ENCODE measurements at regions not wholly inside any gene's neighbourhood (a gene's known extent, or its start where the extent isn't known, plus 50 kb on each side); places are given as distances from the start of the nearest gene placed in this dataset.

GRCh38 chr12:4099276-4099675 lies 174.3 kb upstream of the CCND2 start:
- DNase-seq: no peak

GRCh38 chr12:4091016-4091743 lies 182.4 kb upstream of the CCND2 start:
- DNase-seq: peak; percentile 65

DNA sequence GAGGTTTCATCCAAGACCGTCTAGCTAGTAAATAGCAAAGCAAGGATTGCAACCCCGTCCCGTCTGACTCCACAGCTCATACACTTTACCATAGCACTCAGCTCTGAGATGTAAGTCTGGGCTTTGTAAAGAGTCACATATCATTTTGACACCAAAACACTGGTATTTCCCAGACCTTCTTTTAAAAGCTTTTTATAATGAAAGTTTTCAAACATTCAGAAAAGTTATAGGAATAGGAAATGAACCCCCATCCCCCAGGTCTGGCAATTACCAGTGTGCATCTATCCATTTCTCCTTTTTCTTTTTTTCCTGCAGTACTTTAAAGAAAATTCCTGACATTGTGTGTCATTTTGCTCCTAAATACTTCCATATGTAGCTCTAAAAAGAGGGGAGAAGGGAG lies 183.6 kb upstream of the CCND2 start:
- no peak for DNase-seq

GRCh38 chr12:4089121-4089606 lies 184.4 kb upstream of the CCND2 start:
- no peak for DNase-seq

DNA sequence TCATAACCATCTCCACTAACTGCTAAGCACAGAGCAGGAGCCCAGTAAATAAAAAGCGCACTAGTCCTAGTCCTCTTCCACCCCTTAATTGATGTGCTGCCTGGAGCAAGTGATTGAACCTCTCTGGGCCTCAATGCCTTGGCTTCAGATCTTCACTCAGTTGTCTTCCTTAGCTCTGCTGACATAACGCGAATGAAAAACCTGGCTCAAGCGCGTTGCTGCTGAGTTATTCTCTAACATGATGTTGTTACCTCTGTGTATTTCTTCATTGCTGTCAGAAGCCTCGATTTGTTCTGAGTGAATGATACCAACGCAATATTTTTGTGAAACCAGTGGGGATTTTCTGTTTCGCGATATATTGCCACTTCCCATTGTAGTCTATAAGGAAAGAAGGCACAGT lies 185.1 kb upstream of the CCND2 start:
- DNase-seq: no peak

DNA sequence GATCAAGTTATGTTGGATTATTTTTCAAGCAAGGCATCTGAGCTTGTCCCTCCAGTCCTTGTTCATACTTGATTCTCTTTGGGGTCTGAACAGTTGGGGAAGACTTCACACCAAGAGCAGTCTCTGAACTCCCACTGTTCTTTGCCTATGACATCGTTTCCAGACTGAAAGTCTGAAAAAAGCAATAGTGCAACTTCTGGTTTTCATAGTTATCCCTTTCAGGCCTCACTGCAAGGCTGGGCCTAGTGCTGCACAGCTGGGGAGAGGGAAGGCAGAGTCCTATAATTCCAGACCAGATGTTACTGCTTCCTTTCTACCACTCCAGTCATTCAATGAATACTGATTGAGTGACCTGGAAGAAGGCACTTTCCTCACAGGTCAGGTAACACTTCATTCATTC lies 187.1 kb upstream of the CCND2 start:
- no peak for DNase-seq

GRCh38 chr12:4084573-4084972 lies 189.0 kb upstream of the CCND2 start:
- DNase-seq: no peak

- DNase-seq: no peak
Measured at GRCh38 chr12:4082809-4083403, 190.7 kb upstream of the CCND2 start.

DNA sequence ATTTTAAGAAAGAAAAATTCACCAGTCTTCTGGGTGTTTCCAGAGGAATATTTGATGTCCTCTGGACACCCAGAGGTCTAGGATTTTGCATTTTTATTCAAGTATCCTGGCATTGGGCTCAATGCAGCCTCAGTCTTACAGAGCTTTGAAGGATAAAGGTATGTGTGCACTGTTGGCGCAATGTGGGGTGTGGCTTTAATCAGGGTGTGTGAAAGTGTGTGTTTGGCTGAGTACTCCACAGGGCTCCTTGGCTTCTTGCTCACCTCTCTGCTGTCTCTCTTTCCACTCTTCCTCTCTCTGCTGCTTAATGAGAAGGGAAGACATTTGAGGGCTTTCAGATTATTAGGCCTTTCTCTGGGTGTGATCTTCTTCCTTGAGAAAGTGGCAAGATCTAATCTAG lies 193.3 kb upstream of the CCND2 start:
- DNase-seq: no peak

DNA sequence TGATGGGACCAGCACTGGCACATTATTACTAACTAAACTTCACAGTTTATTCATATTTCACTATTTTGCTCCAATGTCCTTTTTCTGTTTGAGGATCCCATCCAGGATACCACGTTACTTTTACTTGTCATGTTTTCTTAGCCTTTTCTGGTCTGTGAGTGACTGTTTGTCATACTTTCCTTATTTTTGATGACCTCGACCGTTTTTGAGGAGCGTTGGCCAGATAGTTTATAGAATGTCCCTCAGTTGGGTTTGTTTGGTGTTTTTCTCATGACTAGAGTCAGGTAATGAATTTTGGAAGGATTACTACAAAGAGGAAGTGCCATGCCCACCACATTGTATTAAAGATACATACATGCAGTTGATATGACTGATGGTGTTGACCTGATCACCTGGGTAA lies 199.4 kb upstream of the CCND2 start:
- no peak for DNase-seq

DNA sequence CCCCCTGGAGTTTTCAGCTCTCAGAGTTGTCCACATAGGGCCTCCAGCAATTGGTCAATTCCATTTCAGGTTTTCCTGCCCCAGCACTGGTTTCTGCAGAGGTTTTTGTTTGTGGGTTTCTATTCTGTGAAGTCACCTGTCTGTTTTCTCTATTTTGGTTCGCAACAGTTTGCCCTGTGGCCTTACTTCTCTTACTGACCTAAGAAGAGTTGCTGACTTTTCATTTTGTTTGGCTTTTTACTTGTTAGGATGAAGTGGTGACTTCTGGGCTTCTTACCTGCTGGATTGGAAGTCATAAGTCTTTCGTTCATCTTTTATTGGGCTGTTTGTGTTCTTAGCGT lies 196.4 kb upstream of the PARP11 start:
- no peak for DNase-seq

DNA sequence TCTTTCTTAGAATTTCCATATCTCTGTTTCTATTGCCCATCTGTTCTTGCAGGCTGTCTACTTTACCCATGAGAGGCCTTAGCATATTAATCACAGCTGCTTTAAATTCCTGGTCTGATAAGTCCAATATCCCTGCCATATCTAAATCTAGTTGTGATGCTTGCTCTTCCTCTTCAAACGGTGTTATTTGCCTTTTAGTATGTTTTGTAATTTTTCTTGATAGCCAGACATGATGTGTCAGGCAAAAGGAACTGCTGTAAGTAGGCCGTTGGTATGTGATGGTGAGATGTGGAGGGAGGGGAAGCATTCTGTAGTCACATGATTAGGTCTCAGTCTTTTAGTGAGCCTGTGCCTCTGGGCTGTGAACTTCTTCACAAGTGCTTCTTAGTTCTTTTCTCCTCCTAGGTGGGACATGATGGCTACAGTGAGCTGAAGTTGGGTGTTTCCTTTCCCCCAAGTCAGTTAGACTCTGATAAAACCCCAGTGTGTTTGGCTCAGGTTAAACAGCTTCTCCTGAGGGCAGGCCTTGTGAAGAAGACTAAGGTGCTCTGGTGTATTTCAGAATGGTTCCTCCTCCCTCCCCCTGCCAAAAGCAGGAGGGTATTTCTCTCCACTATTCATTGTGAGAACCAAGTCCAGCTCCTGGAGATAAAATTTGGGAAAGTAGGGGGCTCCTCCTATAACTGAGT lies 195.9 kb upstream of the PARP11 start:
- peak; percentile 65 for DNase-seq

DNA sequence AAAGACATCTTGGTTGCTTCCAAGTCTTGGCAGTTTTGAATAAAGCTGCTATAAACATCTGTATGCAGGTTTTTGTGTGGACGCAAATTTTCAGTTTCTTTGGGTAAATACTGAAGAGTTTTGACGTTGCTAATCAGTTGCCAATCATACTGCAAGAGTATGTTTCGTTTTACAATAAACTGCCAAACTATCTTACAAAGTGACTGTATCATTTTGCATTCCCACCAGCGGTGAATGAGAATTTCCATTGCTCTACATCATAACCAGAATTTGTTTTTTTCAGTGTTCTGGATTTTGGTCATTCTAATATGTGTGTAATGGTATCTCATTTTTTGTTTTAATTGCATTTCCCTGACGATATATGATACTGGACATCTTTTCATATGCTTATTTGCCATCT lies 190.8 kb upstream of the PARP11 start:
- no peak for DNase-seq

DNA sequence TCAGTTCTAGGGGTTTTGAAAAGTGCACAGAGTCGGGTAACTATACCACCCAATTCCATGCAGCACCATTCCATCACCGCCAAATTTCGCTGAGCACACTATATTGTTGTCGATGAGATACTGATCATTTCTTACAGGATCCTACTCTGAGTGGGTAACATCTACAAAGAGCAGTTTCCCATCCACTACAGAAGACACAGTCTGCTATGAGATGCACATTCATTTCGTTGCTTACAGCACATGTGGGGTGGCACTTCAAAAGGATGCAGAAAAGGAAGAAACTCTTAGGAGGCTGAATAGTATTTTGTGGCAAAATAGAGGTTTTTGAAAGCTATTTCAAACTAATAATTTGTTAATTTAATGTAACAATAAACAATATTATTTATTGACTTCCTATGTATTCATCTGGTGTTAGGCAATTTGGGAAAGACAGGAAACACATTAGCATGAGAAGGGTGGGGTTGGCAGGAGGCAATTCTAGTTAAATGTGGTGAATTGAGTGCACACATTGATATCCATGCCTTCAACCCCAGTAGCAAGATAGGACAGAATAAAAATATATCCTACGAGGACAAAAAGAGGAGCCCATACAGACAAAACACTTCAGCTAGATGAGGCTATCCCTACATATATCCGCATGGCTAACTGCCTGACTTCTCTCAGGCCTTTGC lies 186.8 kb upstream of the PARP11 start:
- no peak for DNase-seq

GRCh38 chr12:4056910-4057845 lies 184.0 kb upstream of the PARP11 start:
- no peak for DNase-seq

DNA sequence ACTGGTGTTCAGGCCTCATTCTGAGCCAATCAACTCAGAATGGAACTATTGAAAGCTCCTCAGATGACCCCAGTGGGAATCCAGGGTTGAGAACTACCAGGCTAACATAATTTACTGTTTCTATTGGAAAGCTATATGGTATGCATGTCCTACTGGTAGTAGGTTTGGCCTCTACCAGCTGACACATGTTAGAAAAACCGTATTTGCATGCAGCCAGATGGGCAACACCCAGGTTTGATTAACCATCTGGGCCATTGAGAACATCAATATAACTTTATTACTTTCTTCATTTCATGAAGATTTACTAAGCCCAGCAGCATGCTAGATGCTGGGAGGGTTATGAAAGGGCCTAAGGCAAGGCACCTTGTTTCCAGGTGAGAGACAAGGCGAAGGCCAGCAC lies 181.4 kb upstream of the PARP11 start:
- no peak for DNase-seq

GRCh38 chr12:4052691-4053090 lies 179.5 kb upstream of the PARP11 start:
- no peak for DNase-seq

DNA sequence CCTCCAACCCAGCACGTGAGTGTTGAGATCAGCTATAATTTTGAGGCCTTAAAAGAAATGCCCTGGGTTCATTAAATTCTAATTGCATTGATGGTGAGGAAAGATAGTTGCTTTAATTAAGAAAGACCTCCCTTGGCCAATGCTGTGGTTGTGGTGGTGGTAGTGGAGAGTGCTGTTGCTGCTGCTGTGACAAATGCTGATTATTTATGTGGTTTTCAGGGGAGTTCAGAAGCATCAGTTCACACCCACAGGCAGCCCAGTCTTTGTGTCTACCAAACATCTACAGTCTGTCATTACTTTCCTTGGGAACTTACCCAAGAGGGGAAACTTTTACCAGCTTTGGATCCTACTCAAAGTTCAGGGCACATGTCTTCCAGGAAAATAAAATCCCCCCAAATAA lies 178.4 kb upstream of the PARP11 start:
- peak; percentile 75 for DNase-seq

- DNase-seq: no peak
Measured at GRCh38 chr12:4050340-4050739, 177.1 kb upstream of the PARP11 start.

DNA sequence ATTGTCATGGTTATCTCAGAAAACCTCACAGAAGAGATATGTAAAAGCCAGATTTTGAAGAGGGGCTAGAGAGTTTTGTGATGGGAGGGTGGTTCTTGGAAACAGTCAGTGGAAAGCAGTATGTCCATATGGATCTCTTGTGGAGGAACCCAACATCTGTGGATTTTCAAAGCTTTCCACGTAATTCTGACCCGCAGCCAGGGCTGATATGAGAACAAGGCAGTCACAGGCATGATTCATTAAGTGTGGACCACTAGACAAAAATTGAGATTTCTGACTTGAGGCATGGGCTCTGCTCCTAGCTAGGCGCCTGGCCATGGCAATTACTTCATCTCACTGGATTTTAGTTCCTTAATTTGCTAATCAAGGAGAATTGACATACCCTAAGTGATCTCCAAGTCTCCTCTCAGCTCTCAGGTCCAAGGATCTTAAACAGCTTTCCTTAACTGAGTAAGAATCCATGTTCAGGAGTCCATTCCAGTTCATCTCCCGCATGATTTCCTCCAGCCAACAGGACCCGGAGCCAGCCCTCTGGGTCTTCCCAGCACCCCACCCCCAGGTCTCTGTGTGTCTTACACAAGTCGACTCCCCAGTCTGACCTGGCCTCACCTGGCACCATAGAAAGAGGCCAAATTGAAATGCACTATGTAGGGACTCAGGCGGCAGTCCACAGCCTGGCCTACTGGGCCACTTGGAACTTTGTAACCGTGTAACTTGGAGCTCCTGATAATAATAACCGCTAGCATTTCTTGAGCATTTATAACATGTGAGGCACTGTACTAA lies 176.3 kb upstream of the PARP11 start:
- no peak for DNase-seq

GRCh38 chr12:4047421-4047820 lies 174.2 kb upstream of the PARP11 start:
- DNase-seq: no peak

DNA sequence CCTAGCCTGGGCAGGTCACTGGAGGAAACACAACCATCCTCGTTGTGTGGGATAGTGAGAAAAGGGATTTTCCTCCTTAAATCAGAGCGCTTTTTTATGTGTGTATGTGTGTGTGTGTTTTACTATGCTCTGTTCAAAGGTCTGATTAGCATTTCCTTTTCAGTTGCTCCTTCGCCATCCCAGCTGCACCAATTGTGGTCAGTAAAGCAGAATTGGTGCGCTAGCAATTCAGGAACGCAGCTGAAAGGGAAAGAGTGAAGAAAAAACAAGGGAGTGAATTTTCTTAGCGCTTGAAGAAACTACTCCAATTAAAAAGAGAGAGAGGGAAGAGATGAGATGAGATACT lies 173.3 kb upstream of the PARP11 start:
- no peak for DNase-seq
